Activated CD8-positive, alpha-beta T cell treated with anti-CD3 and anti-CD28 coated beads for 36 hours (primary cell): ENCODE measurements at regions not wholly inside any gene's neighbourhood (a gene's known extent, or its start where the extent isn't known, plus 50 kb on each side); places are given as distances from the start of the nearest gene placed in this dataset.
"Not testable (repeated sequence)": the region's sequence is repeated elsewhere in the genome, so short reads cannot be mapped to it uniquely, and the experiment has no call there.

ENCODE experiments used
- ATAC-seq: fragments of 200-7000 bp; cut with Tn5 transposase; one replicate; pipeline ENCODE4 v1.10.0; 2021; ENCODE audit warnings: mild to moderate bottlenecking, moderate library complexity
- CTCF ChIA-PET: fragments of 350-600 bp; sonication (Branson Sonifier 250); formaldehyde crosslinking; loops from one replicate; lab custom pipeline; 2021; ENCODE audit warnings: antibody characterized with exemption; lab: Charles Lee
- POLR2A ChIA-PET: fragments of 350-600 bp; sonication (Branson Sonifier 250); formaldehyde crosslinking; loops from one replicate; lab custom pipeline; 2021; ENCODE audit warnings: antibody characterized with exemption; lab: Charles Lee
- DNase-seq: peaks from one replicate; pipeline ENCODE4 v3.0.0-alpha.2; 2020
- H3K27ac Mint-ChIP-seq: one replicate; pipeline ENCODE4 v1.8.0; 2021; ENCODE audit warnings: mild to moderate bottlenecking, mixed read lengths
- H3K27me3 Mint-ChIP-seq: one replicate; pipeline ENCODE4 v1.8.0; 2021; ENCODE audit warnings: mixed read lengths
- H3K36me3 Mint-ChIP-seq: one replicate; pipeline ENCODE4 v1.8.0; 2021; ENCODE audit warnings: low read depth, mixed read lengths
- H3K4me1 Mint-ChIP-seq: one replicate; pipeline ENCODE4 v1.8.0; 2021; ENCODE audit warnings: low read depth, mixed read lengths
- H3K4me3 Mint-ChIP-seq: one replicate; pipeline ENCODE4 v1.8.0; 2021; ENCODE audit warnings: mild to moderate bottlenecking, moderate library complexity, mixed read lengths
- H3K9me3 Mint-ChIP-seq: one replicate; pipeline ENCODE4 v1.8.0; 2021; ENCODE audit warnings: mixed read lengths
- CTCF ChIP-seq: fragments of 200-600 bp; IDR thresholded peaks from one replicate; pipeline ENCODE4 v1.8.0; 2022; ENCODE audit warnings: antibody characterized with exemption, mild to moderate bottlenecking
- intact Hi-C: fragments of 100-400 bp; cut with micrococcal nuclease; formaldehyde crosslinking; loops from one replicate; pipeline ENCODE4 v1.10.0; 2022

- H3K4me1 Mint-ChIP-seq, ATAC-seq, H3K9me3 Mint-ChIP-seq, CTCF ChIA-PET, H3K27ac Mint-ChIP-seq, POLR2A ChIA-PET, H3K4me3 Mint-ChIP-seq, DNase-seq, H3K27me3 Mint-ChIP-seq, intact Hi-C loops, H3K36me3 Mint-ChIP-seq: not testable (repeated sequence)
Measured at GRCh38 chrX:31014474-31014873, 57.4 kb downstream of the FTHL17 start.

- no peak for DNase-seq
- no peak for ATAC-seq
- intact Hi-C loops, result no loop called here
- no peak overlapping the region for H3K4me3 Mint-ChIP-seq
- POLR2A ChIA-PET, result no interaction called here
- no peaks in the 10 kb centered on the region for H3K36me3 Mint-ChIP-seq
- H3K27me3 Mint-ChIP-seq, result no peaks in the 10 kb centered on the region
- no peak for TF ChIP-seq CTCF
- CTCF ChIA-PET, result no interaction called here
- H3K4me1 Mint-ChIP-seq, result no peaks in the 10 kb centered on the region
- H3K27ac Mint-ChIP-seq, result no peak overlapping the region
- no peaks in the 10 kb centered on the region for H3K9me3 Mint-ChIP-seq
Measured at GRCh38 chrX:31012509-31013025, 59.3 kb downstream of the FTHL17 start.

GRCh38 chrX:31007321-31007720, 64.5 kb downstream of the FTHL17 start:
- H3K27ac Mint-ChIP-seq, result no peak overlapping the region

GRCh38 chrX:31006027-31006426, 65.8 kb downstream of the FTHL17 start:
- H3K9me3 Mint-ChIP-seq, result no peaks in the 10 kb centered on the region
- intact Hi-C loops, result no loop called here
- POLR2A ChIA-PET, result no interaction called here
- ATAC-seq (no peak), DNase-seq (no peak)
- H3K4me3 Mint-ChIP-seq, result no peak overlapping the region
- TF ChIP-seq CTCF, result no peak
- H3K36me3 Mint-ChIP-seq, result no peaks in the 10 kb centered on the region
- no peaks in the 10 kb centered on the region for H3K27me3 Mint-ChIP-seq
- no peak overlapping the region for H3K27ac Mint-ChIP-seq
- H3K4me1 Mint-ChIP-seq, result no peaks in the 10 kb centered on the region
- CTCF ChIA-PET, result no interaction called here

More at GRCh38 chrX:31007321-31007720, 64.5 kb downstream of the FTHL17 start:
- H3K36me3 Mint-ChIP-seq, result no peaks in the 10 kb centered on the region
- CTCF ChIA-PET, result no interaction called here
- POLR2A ChIA-PET, result no interaction called here
- DNase-seq, result no peak
- H3K4me3 Mint-ChIP-seq, result no peak overlapping the region
- no peaks in the 10 kb centered on the region for H3K27me3 Mint-ChIP-seq
- H3K9me3 Mint-ChIP-seq, result no peaks in the 10 kb centered on the region
- H3K4me1 Mint-ChIP-seq, result no peaks in the 10 kb centered on the region
- TF ChIP-seq CTCF, result no peak
- intact Hi-C loops, result no loop called here
- no peak for ATAC-seq

GRCh38 chrX:30997411-30997810, 74.4 kb downstream of the FTHL17 start:
- DNase-seq, result no peak
- H3K4me1 Mint-ChIP-seq, result no peaks in the 10 kb centered on the region
- no peak for TF ChIP-seq CTCF
- no peaks in the 10 kb centered on the region for H3K36me3 Mint-ChIP-seq
- H3K4me3 Mint-ChIP-seq, result no peak overlapping the region
- no peaks in the 10 kb centered on the region for H3K27me3 Mint-ChIP-seq
- POLR2A ChIA-PET, result no interaction called here
- no peaks in the 10 kb centered on the region for H3K9me3 Mint-ChIP-seq
- no peak for ATAC-seq
- CTCF ChIA-PET, result no interaction called here
- no peak overlapping the region for H3K27ac Mint-ChIP-seq
- intact Hi-C loops, result no loop called here

DNA sequence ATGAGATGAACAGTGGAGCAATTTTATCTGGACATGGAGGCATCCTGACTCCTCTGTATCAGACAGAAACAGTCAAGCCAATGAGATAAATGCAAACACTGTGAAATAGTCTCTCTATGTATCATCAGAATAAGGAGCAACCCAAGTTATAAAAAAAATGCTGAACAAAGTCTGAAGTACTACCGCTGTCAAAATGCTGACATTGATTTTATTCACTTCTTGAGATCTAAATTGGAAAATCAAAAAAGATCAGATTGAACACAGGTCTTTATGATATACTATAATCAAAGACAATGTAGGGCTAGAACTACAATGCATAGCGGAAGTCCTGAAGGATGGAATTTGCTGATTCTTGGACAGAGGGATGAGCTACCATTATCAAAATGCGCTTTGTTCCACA, 76.1 kb downstream of the FTHL17 start:
- Mint-ChIP-seq H3K9me3 (no peaks in the 10 kb centered on the region), H3K27me3 (peaks cover 3% of the 10 kb centered on the region), H3K4me1 (no peaks in the 10 kb centered on the region), H3K36me3 (no peaks in the 10 kb centered on the region), H3K4me3 (no peak overlapping the region), H3K27ac (no peak overlapping the region)
- no peak for ATAC-seq
- intact Hi-C loops, result no loop called here
- no peak for TF ChIP-seq CTCF
- ChIA-PET CTCF (no interaction called here), POLR2A (no interaction called here)
- DNase-seq, result no peak
